ENCODE measurements at regions not wholly inside any gene's neighbourhood (a gene's known extent, or its start where the extent isn't known, plus 50 kb on each side); places are given as distances from the start of the nearest gene placed in this dataset.

- no peak for DNase-seq (ENCODE audit: low read depth in 2 of 2)
- no peak overlapping the region for H3K4me3 ChIP-seq (replicated peaks in 1 of 2; ENCODE audit: low read depth in 2 of 2, low read length in 2 of 2)
- no peak for TF ChIP-seq CTCF (IDR thresholded peaks at IDR 0.05; ENCODE audit: low read depth, low read length)
Observed at GRCh38 chr5:8675182-8675581, 806.2 kb downstream of the MTRR start.

GRCh38 chr5:8676695-8677094 lies 807.7 kb downstream of the MTRR start:
- no peak overlapping the region for H3K4me3 ChIP-seq (replicated peaks in 1 of 2; ENCODE audit: low read depth in 2 of 2, low read length in 2 of 2)
- no peak for TF ChIP-seq CTCF (IDR thresholded peaks at IDR 0.05; ENCODE audit: low read depth, low read length)
- DNase-seq (ENCODE audit: low read depth in 2 of 2) = peak; percentile 33 to 49

- TF ChIP-seq CTCF (IDR thresholded peaks at IDR 0.05; ENCODE audit: low read depth, low read length) = no peak
- no peak overlapping the region for H3K4me3 ChIP-seq (replicated peaks in 1 of 2; ENCODE audit: low read depth in 2 of 2, low read length in 2 of 2)
- DNase-seq (ENCODE audit: low read depth in 2 of 2) = no peak
Observed at GRCh38 chr5:8682381-8682780, 813.4 kb downstream of the MTRR start.

- TF ChIP-seq CTCF (IDR thresholded peaks at IDR 0.05; ENCODE audit: low read depth, low read length) = no peak
- DNase-seq (ENCODE audit: low read depth in 2 of 2) = peak in 1 of 2 donors; percentile 10
- no peak overlapping the region for H3K4me3 ChIP-seq (replicated peaks in 1 of 2; ENCODE audit: low read depth in 2 of 2, low read length in 2 of 2)
Observed at GRCh38 chr5:8683496-8683895, 814.5 kb downstream of the MTRR start.

GRCh38 chr5:8685704-8686103 lies 816.8 kb downstream of the MTRR start:
- no peak for TF ChIP-seq CTCF (IDR thresholded peaks at IDR 0.05; ENCODE audit: low read depth, low read length)
- DNase-seq (ENCODE audit: low read depth in 2 of 2) = no peak
- no peak overlapping the region for H3K4me3 ChIP-seq (replicated peaks in 1 of 2; ENCODE audit: low read depth in 2 of 2, low read length in 2 of 2)

- no peak overlapping the region for H3K4me3 ChIP-seq (replicated peaks in 1 of 2; ENCODE audit: low read depth in 2 of 2, low read length in 2 of 2)
- TF ChIP-seq CTCF (IDR thresholded peaks at IDR 0.05; ENCODE audit: low read depth, low read length) = no peak
- DNase-seq (ENCODE audit: low read depth in 2 of 2) = peak; percentile 72 to 76
Observed at GRCh38 chr5:8686707-8687106, 817.8 kb downstream of the MTRR start.

GRCh38 chr5:8689773-8690172 lies 820.8 kb downstream of the MTRR start:
- DNase-seq (ENCODE audit: low read depth in 2 of 2) = no peak
- TF ChIP-seq CTCF (IDR thresholded peaks at IDR 0.05; ENCODE audit: low read depth, low read length) = no peak
- no peak overlapping the region for H3K4me3 ChIP-seq (replicated peaks in 1 of 2; ENCODE audit: low read depth in 2 of 2, low read length in 2 of 2)

Measured in cardiac fibroblast (primary cell).